Gastrocnemius medialis (tissue), 4 donors: ENCODE measurements at regions not wholly inside any gene's neighbourhood (a gene's known extent, or its start where the extent isn't known, plus 50 kb on each side); places are given as distances from the start of the nearest gene placed in this dataset.

Experiments used
- ATAC-seq, 2 donors: fragments of 150-250 bp; one replicate each; pipeline ENCODE4 v1.9.1; 2016
- DNase-seq, 2 donors: peaks; one replicate each; pipeline ENCODE4 v3.0.0-alpha.2; 2019
- H3K27ac ChIP-seq, 4 donors: fragments of 200-600 bp; sonication (generic); 1 replicate in 1 of 4; 2 replicates in 3 of 4; pipeline ENCODE4 v1.5.1; 2016 to 2018; ENCODE audit warnings: mild to moderate bottlenecking in 2 of 4, moderate library complexity in 1 of 4
- H3K27me3 ChIP-seq, 3 donors: fragments of 200-600 bp; sonication (generic) in 2 of 3; 1 replicate in 1 of 3; 2 replicates in 2 of 3; pipeline versions ENCODE4 v1.5.1 to v1.6.0; 2016 to 2019; ENCODE audit warnings: mild to moderate bottlenecking in 1 of 3, moderate library complexity in 1 of 3
- H3K36me3 ChIP-seq, 2 donors: fragments of 200-600 bp; sonication (generic) in 1 of 2; one replicate each; pipeline ENCODE4 v1.5.1; 2017 to 2018
- H3K4me1 ChIP-seq, 2 donors: fragments of 200-600 bp; sonication (generic) in 1 of 2; one replicate each; pipeline ENCODE4 v1.5.1; 2016 to 2017; ENCODE audit warnings: mild to moderate bottlenecking in 2 of 2
- H3K4me3 ChIP-seq, 4 donors: fragments of 200-600 bp; sonication (generic) in 3 of 4; 1 replicate in 1 of 4; 2 replicates in 3 of 4; pipeline ENCODE4 v1.5.1; 2016 to 2019; ENCODE audit warnings: mild to moderate bottlenecking in 2 of 4
- H3K9me3 ChIP-seq, 3 donors: fragments of 200-600 bp; sonication (generic) in 2 of 3; 1 replicate in 1 of 3; 2 replicates in 2 of 3; pipeline ENCODE4 v1.5.1; 2016 to 2019
- POLR2A ChIP-seq, 2 donors: fragments of 450-650 bp; IDR thresholded peaks; one replicate each; pipeline ENCODE4 v1.6.1; 2017; ENCODE audit warnings: antibody characterized with exemption in 2 of 2, mild to moderate bottlenecking in 2 of 2, moderate library complexity in 2 of 2
- in situ Hi-C, 4 donors: fragments of 200-750 bp; cut with MboI; loops; one replicate each; pipeline versions ENCODE4 v1.15.0 to v1.8.0; 2017; ENCODE audit warnings: low sequenced_read_pairs in 4 of 4
- intact Hi-C: fragments of 100-400 bp; cut with DNase I; formaldehyde crosslinking; loops from one replicate; pipeline ENCODE4 v1.15.1; 2023; ENCODE audit warnings: low total_unique reads
- TF ChIP-seq, protein P1 (sequence below), 5 experiments: fragments of 450-650 bp in 3 of 5; fragments of 200-600 bp in 2 of 5; sonication (generic) in 2 of 5; IDR thresholded peaks in 4 of 5; conservative IDR thresholded peaks in 1 of 5; 1 replicate in 4 of 5; 2 replicates in 1 of 5; pipeline ENCODE4 v1.5.1; 2016 to 2019; ENCODE audit warnings: antibody characterized with exemption in 5 of 5, mild to moderate bottlenecking in 3 of 5, moderate library complexity in 3 of 5

DNA sequence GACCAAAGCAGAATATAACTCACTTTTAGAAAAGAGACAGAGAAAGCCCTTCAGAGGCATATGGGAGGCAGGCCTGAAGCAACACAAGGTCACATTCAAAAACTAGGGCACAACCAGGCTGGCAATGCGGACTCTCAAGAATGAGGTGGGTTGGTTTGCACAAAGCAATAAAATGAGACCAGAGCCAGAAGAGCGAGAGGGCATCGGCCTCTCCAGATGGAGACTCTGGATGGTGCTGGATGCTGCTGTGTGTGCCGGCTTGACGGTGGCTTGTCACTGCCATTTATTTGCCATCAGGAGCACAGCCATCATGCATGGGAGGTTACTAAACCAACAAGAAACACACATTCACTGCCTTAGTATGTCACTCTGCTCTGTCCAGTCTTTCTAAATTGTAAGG lies 649.4 kb downstream of the DIAPH3 start:
- intact Hi-C loops (no loop called here), in situ Hi-C loops (no loop called here)
- Histone ChIP-seq H3K4me1 (no peaks in the 10 kb centered on the region), H3K9me3 (no peaks in the 10 kb centered on the region), H3K27me3 (no peaks in the 10 kb centered on the region), H3K27ac (no peak overlapping the region), H3K36me3 (no peaks in the 10 kb centered on the region), H3K4me3 (no peak overlapping the region)
- DNase-seq: no peak
- ATAC-seq: no peak
- no peak for TF ChIP-seq POLR2A (IDR thresholded peaks at IDR 0.05)
- TF ChIP-seq, protein P1, sequence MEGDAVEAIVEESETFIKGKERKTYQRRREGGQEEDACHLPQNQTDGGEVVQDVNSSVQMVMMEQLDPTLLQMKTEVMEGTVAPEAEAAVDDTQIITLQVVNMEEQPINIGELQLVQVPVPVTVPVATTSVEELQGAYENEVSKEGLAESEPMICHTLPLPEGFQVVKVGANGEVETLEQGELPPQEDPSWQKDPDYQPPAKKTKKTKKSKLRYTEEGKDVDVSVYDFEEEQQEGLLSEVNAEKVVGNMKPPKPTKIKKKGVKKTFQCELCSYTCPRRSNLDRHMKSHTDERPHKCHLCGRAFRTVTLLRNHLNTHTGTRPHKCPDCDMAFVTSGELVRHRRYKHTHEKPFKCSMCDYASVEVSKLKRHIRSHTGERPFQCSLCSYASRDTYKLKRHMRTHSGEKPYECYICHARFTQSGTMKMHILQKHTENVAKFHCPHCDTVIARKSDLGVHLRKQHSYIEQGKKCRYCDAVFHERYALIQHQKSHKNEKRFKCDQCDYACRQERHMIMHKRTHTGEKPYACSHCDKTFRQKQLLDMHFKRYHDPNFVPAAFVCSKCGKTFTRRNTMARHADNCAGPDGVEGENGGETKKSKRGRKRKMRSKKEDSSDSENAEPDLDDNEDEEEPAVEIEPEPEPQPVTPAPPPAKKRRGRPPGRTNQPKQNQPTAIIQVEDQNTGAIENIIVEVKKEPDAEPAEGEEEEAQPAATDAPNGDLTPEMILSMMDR (IDR thresholded peaks at IDR 0.05 in 4 of 5, conservative IDR thresholded peaks at IDR 0.05 in 1 of 5): no peak

DNA sequence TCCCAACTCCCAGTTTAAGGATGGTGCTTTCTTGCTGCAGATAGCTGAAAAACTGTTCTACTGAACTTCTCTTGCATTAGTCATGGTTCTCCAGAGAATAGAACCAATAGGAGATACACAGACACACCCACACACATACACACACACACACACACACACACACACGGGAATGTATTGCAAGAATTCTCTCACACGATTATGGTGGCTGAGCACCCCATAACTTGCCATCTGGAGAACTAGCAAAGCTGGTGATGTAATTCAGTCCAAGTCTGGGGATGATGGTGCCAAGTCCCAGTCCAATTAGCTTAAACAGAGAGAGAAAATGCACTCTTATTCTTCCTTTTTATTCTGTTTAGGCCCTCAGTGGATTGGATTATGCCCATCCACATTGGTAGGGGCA lies 643.9 kb downstream of the DIAPH3 start:
- H3K27ac ChIP-seq: no peak overlapping the region
- no peaks in the 10 kb centered on the region for H3K36me3 ChIP-seq
- H3K9me3 ChIP-seq: no peaks in the 10 kb centered on the region
- H3K27me3 ChIP-seq: no peaks in the 10 kb centered on the region
- DNase-seq (no peak), ATAC-seq (no peak)
- intact Hi-C loops (no loop called here), in situ Hi-C loops (no loop called here)
- H3K4me1 ChIP-seq: no peaks in the 10 kb centered on the region
- no peak overlapping the region for H3K4me3 ChIP-seq
- TF ChIP-seq, protein P1 (IDR thresholded peaks at IDR 0.05 in 4 of 5, conservative IDR thresholded peaks at IDR 0.05 in 1 of 5): no peak
- TF ChIP-seq POLR2A (IDR thresholded peaks at IDR 0.05): no peak

- no peaks in the 10 kb centered on the region for H3K9me3 ChIP-seq
- in situ Hi-C loops (no loop called here), intact Hi-C loops (no loop called here)
- ATAC-seq (no peak), DNase-seq (no peak)
- H3K27me3 ChIP-seq: no peaks in the 10 kb centered on the region
- no peak overlapping the region for H3K27ac ChIP-seq
- H3K4me3 ChIP-seq: no peak overlapping the region
- no peaks in the 10 kb centered on the region for H3K4me1 ChIP-seq
- H3K36me3 ChIP-seq: no peaks in the 10 kb centered on the region
- TF ChIP-seq, protein P1 (IDR thresholded peaks at IDR 0.05 in 4 of 5, conservative IDR thresholded peaks at IDR 0.05 in 1 of 5): no peak
- TF ChIP-seq POLR2A (IDR thresholded peaks at IDR 0.05): no peak
Measured at GRCh38 chr13:59521549-59521948, 642.2 kb downstream of the DIAPH3 start.

DNA sequence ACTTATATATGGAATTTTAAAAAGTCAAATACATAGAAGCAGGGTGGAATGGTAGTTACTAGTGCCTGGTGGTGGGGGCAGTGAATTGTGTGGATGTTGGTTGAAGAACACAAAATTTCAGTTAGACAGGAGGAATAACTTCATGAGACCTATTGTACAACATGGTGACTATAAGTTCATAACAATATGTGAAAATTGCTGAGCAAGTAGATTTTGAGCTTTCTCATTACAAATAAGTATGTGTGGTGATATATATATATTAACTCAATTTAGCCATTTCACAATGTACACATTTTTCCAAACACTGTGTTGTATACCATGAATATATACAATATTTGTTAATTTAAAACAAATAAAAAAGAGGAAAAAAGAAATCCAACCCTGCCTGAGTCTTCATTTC lies 641.1 kb downstream of the DIAPH3 start:
- Histone ChIP-seq H3K27me3 (no peaks in the 10 kb centered on the region), H3K4me3 (no peak overlapping the region), H3K9me3 (no peaks in the 10 kb centered on the region), H3K27ac (no peak overlapping the region), H3K4me1 (no peaks in the 10 kb centered on the region), H3K36me3 (no peaks in the 10 kb centered on the region)
- in situ Hi-C loops: no loop called here
- no peak for TF ChIP-seq POLR2A (IDR thresholded peaks at IDR 0.05)
- TF ChIP-seq, protein P1 (IDR thresholded peaks at IDR 0.05 in 4 of 5, conservative IDR thresholded peaks at IDR 0.05 in 1 of 5): no peak
- ATAC-seq (no peak), DNase-seq (no peak)
- intact Hi-C loops: no loop called here

DNA sequence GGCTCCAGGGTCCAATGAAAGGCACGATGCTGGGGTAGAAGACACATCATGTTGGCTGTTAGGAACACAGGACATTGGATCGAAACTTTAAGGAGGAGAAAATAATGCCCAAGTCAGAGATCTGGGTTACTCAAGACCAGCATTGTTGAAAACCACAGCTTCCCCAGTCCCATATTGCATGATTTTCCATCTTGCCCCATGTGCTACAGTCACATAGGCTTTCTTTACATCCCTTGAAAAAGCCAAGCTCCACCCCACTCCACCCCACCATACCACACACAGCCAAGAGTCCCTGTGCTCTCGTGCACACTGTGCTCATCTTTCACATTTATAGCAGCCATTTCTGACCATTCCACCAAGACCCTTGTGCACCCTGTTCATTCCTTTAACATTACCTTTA lies 636.2 kb downstream of the DIAPH3 start:
- H3K27ac ChIP-seq: no peak overlapping the region
- H3K9me3 ChIP-seq: no peaks in the 10 kb centered on the region
- in situ Hi-C loops (no loop called here), intact Hi-C loops (no loop called here)
- H3K27me3 ChIP-seq: no peaks in the 10 kb centered on the region
- H3K4me1 ChIP-seq: peaks cover 4 to 6% of the 10 kb centered on the region in 2 donors
- ATAC-seq (no peak), DNase-seq (no peak)
- no peak overlapping the region for H3K4me3 ChIP-seq
- no peak for TF ChIP-seq POLR2A (IDR thresholded peaks at IDR 0.05)
- TF ChIP-seq, protein P1 (IDR thresholded peaks at IDR 0.05 in 4 of 5, conservative IDR thresholded peaks at IDR 0.05 in 1 of 5): no peak
- H3K36me3 ChIP-seq: no peaks in the 10 kb centered on the region
